Fibroblast of villous mesenchyme (primary cell): ENCODE measurements at regions not wholly inside any gene's neighbourhood (a gene's known extent, or its start where the extent isn't known, plus 50 kb on each side); places are given as distances from the start of the nearest gene placed in this dataset.

Source experiments
- DNase-seq: peaks from one replicate; pipeline ENCODE4 v3.0.0-alpha.2; 2010; ENCODE audit warnings: low read depth
- H3K4me3 ChIP-seq: 2 replicates; pipeline ENCODE4 v1.5.1; 2011; ENCODE audit warnings: low read depth, mild to moderate bottlenecking, low read length
- TF ChIP-seq, protein P1 (sequence below): IDR thresholded peaks from 2 replicates; pipeline ENCODE4 v1.5.1; 2012; ENCODE audit warnings: low read depth, mild to moderate bottlenecking, low read length; ENCODE audit not compliant: insufficient read depth

DNA sequence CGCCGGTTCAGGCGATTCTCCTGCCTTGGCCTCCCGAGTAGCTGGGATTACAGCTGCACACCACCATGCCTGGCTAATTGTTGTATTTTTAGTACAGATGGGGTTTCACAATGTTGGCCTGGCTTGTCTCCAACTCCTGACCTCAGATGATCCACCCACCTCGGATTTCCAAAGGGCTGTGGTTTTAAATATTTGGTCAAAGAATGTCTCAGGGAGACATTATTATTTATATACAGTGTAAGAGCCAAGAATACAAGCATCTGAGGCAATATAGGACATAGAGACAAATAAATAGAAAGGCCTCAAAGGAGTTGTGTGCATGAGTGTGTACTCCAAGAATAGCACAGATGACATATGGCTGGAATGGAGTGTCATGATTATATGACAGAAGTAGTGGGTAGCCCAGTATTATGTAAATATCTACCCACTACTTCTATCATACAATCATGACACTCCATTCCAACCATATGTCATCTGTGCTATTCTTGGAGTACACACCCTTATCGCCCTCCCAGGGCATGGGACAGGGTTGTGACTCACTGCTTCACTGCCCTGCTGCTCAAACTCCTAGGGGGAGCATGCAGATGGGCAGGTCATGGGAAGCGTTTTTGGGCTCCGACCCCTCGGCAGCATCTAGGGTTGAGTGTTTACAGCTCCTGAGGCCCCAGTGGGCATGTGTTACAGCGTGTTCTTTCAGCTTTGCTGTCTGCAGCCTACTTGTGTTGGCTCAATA is 1649.8 kb upstream of the PCDH10 start:
- no peak overlapping the region for H3K4me3 ChIP-seq
- peak; percentile 83 for DNase-seq
- TF ChIP-seq, protein P1, sequence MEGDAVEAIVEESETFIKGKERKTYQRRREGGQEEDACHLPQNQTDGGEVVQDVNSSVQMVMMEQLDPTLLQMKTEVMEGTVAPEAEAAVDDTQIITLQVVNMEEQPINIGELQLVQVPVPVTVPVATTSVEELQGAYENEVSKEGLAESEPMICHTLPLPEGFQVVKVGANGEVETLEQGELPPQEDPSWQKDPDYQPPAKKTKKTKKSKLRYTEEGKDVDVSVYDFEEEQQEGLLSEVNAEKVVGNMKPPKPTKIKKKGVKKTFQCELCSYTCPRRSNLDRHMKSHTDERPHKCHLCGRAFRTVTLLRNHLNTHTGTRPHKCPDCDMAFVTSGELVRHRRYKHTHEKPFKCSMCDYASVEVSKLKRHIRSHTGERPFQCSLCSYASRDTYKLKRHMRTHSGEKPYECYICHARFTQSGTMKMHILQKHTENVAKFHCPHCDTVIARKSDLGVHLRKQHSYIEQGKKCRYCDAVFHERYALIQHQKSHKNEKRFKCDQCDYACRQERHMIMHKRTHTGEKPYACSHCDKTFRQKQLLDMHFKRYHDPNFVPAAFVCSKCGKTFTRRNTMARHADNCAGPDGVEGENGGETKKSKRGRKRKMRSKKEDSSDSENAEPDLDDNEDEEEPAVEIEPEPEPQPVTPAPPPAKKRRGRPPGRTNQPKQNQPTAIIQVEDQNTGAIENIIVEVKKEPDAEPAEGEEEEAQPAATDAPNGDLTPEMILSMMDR = no peak

DNA sequence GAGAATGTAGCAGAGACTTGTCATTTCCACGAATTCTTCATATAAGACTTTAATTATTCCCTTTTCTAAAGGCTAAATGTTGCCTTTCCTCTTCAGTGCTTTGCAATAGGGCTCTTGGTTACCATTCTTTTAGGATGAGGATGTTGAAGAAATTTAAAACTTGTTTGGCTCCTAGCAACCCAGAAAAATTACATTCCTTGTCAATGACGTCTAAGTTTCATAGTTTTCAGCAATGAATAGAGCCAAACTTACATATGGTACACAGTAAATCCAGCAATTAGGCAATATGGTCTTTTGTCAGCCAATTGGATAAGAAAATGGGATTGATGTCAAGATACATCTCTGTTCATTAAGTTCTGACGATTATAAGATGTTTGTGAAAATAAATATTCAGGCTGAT is 1639.6 kb upstream of the PCDH10 start:
- TF ChIP-seq, protein P1 = no peak
- H3K4me3 ChIP-seq = no peak overlapping the region
- peak; percentile 31 for DNase-seq

GRCh38 chr4:131526686-131527085 is 1622.4 kb upstream of the PCDH10 start:
- DNase-seq = no peak
- no peak overlapping the region for H3K4me3 ChIP-seq
- TF ChIP-seq, protein P1 = no peak

GRCh38 chr4:131531087-131531486 is 1618.0 kb upstream of the PCDH10 start:
- no peak overlapping the region for H3K4me3 ChIP-seq
- TF ChIP-seq, protein P1 = no peak
- DNase-seq = no peak

GRCh38 chr4:131534944-131535645 is 1614.0 kb upstream of the PCDH10 start:
- TF ChIP-seq, protein P1 = no peak
- no peak for DNase-seq
- no peak overlapping the region for H3K4me3 ChIP-seq

DNA sequence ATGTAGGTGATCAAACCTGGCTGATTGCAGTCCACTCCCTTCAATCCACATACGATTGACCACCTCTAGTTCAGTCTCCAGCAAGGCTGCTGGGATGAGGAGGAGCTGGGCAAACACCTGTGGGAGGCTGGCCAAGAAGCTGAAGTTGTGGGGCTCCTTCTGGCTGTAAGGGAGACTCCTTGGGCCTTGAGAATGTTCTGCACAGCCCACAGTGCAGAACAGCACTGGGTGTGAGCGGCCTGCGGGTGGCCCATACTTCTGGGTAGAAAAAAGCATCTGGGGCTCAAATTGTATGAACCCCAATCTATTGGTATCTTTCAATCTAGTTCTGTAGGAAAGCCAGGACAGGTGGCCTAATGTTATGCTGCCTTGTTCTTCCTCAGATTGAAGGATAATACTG is 1608.8 kb upstream of the PCDH10 start:
- H3K4me3 ChIP-seq = no peak overlapping the region
- TF ChIP-seq, protein P1 = no peak

More for the DNA sequence above, 1608.8 kb upstream of the PCDH10 start:
- DNase-seq = no peak
